Keratinocyte (primary cell): ENCODE measurements at regions not wholly inside any gene's neighbourhood (a gene's known extent, or its start where the extent isn't known, plus 50 kb on each side); places are given as distances from the start of the nearest gene placed in this dataset.
"Not testable (repeated sequence)": the region's sequence is repeated elsewhere in the genome, so short reads cannot be mapped to it uniquely, and the experiment has no call there.

Source experiments
- DNase-seq: peaks from one replicate; pipeline ENCODE4 v3.0.0-alpha.2; 2011; ENCODE audit warnings: low read depth, missing footprints, low spot score
- FAIRE-seq: peaks from 2 replicates; lab custom pipeline; 2011; peaks lifted over from hg19 to GRCh38; lab: Jason Lieb, UNC
- H2AFZ ChIP-seq: 2 replicates; pipeline ENCODE4 v1.6.0; 2012; ENCODE audit warnings: low read length, control low read depth, inconsistent platforms; ENCODE audit not compliant: control insufficient read depth
- H3K27ac ChIP-seq: 2 replicates; pipeline ENCODE4 v1.5.1; 2011; ENCODE audit warnings: low read length; ENCODE audit not compliant: control insufficient read depth, insufficient read depth
- H3K27me3 ChIP-seq: 3 replicates; pipeline ENCODE4 v1.6.0; 2011; ENCODE audit warnings: low read length; ENCODE audit not compliant: control insufficient read depth, insufficient read depth; ENCODE audit errors: extremely low read depth
- H3K36me3 ChIP-seq, 2 experiments: 2 replicates in 1 of 2; 3 replicates in 1 of 2; pipeline ENCODE4 v1.5.1; 2011; ENCODE audit warnings: low read length in 2 of 2, mild to moderate bottlenecking in 1 of 2; ENCODE audit not compliant: control insufficient read depth in 2 of 2, insufficient read depth in 2 of 2; ENCODE audit errors: extremely low read depth in 1 of 2
- H3K4me1 ChIP-seq: 3 replicates; pipeline ENCODE4 v1.5.1; 2011; ENCODE audit warnings: low read length; ENCODE audit not compliant: control insufficient read depth, insufficient read depth; ENCODE audit errors: extremely low read depth
- H3K4me2 ChIP-seq: 3 replicates; pipeline ENCODE4 v1.6.0; 2011; ENCODE audit warnings: low read depth, low read length; ENCODE audit not compliant: control insufficient read depth, insufficient read depth; ENCODE audit errors: extremely low read depth
- H3K4me3 ChIP-seq, 3 experiments: fragments of 200-600 bp in 1 of 3; sonication (generic) in 1 of 3; 2 replicates in 2 of 3; 3 replicates in 1 of 3; pipeline ENCODE4 v1.5.1; 2011 to 2016; ENCODE audit warnings: low read length in 3 of 3, mild to moderate bottlenecking in 3 of 3, control low read depth in 2 of 3, inconsistent platforms in 1 of 3, low read depth in 1 of 3, mixed read lengths in 1 of 3, mixed run types in 1 of 3, moderate library complexity in 1 of 3; ENCODE audit not compliant: control insufficient read depth in 2 of 3, insufficient read depth in 2 of 3; ENCODE audit errors: extremely low read depth in 1 of 3
- H3K79me2 ChIP-seq: 2 replicates; pipeline ENCODE4 v1.6.0; 2012; ENCODE audit warnings: low read length; ENCODE audit not compliant: control insufficient read depth, insufficient read depth
- H3K9ac ChIP-seq: 3 replicates; pipeline ENCODE4 v1.6.0; 2011; ENCODE audit warnings: low read length; ENCODE audit not compliant: control insufficient read depth, insufficient read depth; ENCODE audit errors: extremely low read depth
- H3K9me1 ChIP-seq: 3 replicates; pipeline ENCODE4 v1.6.0; 2011; ENCODE audit warnings: low read length; ENCODE audit not compliant: control insufficient read depth, insufficient read depth; ENCODE audit errors: extremely low read depth
- H3K9me3 ChIP-seq: 2 replicates; pipeline ENCODE4 v1.5.1; 2012; ENCODE audit warnings: low read depth, low read length; ENCODE audit not compliant: control insufficient read depth
- H4K20me1 ChIP-seq: 3 replicates; pipeline ENCODE4 v1.6.0; 2011; ENCODE audit warnings: low read length; ENCODE audit not compliant: control insufficient read depth, insufficient read depth; ENCODE audit errors: extremely low read depth
- CTCF ChIP-seq, 3 experiments: IDR thresholded peaks in 1 of 3; conservative IDR thresholded peaks in 1 of 3; optimal IDR thresholded peaks in 1 of 3; 2 replicates in 2 of 3; 3 replicates in 1 of 3; pipeline versions ENCODE3 to v1.5.1; 2011; ENCODE audit warnings: low read length in 3 of 3, mild to moderate bottlenecking in 3 of 3, moderate library complexity in 2 of 3, control low read depth in 1 of 3, inconsistent platforms in 1 of 3; ENCODE audit not compliant: insufficient read depth in 2 of 3; ENCODE audit errors: extremely low read depth in 1 of 3
- EZH2 ChIP-seq: IDR thresholded peaks from one replicate; pipeline ENCODE4 v1.6.1; 2012; ENCODE audit warnings: inconsistent platforms, mild to moderate bottlenecking, low read length, moderate library complexity
- dilution Hi-C: fragments of 300-500 bp; cut with MboI; formaldehyde crosslinking; loops from one replicate; pipeline ENCODE4 v1.7.0; 2020; ENCODE audit warnings: low sequenced_read_pairs; ENCODE audit not compliant: extremely low pct_ligation_motif_present

- TF ChIP-seq CTCF (optimal IDR thresholded peaks at IDR 0.05 in 1 of 3, IDR thresholded peaks at IDR 0.05 in 1 of 3, conservative IDR thresholded peaks at IDR 0.05 in 1 of 3; ENCODE audit: extremely low read depth in 1 of 3, insufficient read depth in 2 of 3, low read length in 3 of 3) = peak; percentile 83 to 95 (median 85)
- no peak for TF ChIP-seq EZH2
- DNase-seq (no peak), FAIRE-seq (peak; percentile 99)
- no peak overlapping the region for H3K27ac ChIP-seq
- H4K20me1 ChIP-seq = no peaks in the 10 kb centered on the region
- no peaks in the 10 kb centered on the region for H3K9me1 ChIP-seq
- no peaks in the 10 kb centered on the region for H3K4me1 ChIP-seq
- no peaks in the 10 kb centered on the region for H3K79me2 ChIP-seq
- no peaks in the 10 kb centered on the region for H3K27me3 ChIP-seq
- no peaks in the 10 kb centered on the region for H3K36me3 ChIP-seq
- H3K4me3 ChIP-seq = no peak overlapping the region
- no peak overlapping the region for H3K9ac ChIP-seq
- H3K9me3 ChIP-seq = no peaks in the 10 kb centered on the region
- dilution Hi-C loops = no loop called here
- no peak overlapping the region for H3K4me2 ChIP-seq
- no peak overlapping the region for H2AFZ ChIP-seq
These were observed 98.6 kb downstream of the USP22 start for GRCh38 chr17:20944014-20944865.

GRCh38 chr17:20947708-20948107, 95.1 kb downstream of the USP22 start:
- H3K9me3 ChIP-seq, H3K79me2 ChIP-seq, H3K9ac ChIP-seq, H2AFZ ChIP-seq, H3K4me2 ChIP-seq, H3K27me3 ChIP-seq, H3K9me1 ChIP-seq, H3K4me1 ChIP-seq, H3K36me3 ChIP-seq, DNase-seq, dilution Hi-C loops, H3K27ac ChIP-seq, FAIRE-seq, H4K20me1 ChIP-seq, H3K4me3 ChIP-seq: not testable (repeated sequence)
